ENCODE measurements at regions not wholly inside any gene's neighbourhood (a gene's known extent, or its start where the extent isn't known, plus 50 kb on each side); places are given as distances from the start of the nearest gene placed in this dataset.
"Not testable (repeated sequence)": the region's sequence is repeated elsewhere in the genome, so short reads cannot be mapped to it uniquely, and the experiment has no call there.

DNA sequence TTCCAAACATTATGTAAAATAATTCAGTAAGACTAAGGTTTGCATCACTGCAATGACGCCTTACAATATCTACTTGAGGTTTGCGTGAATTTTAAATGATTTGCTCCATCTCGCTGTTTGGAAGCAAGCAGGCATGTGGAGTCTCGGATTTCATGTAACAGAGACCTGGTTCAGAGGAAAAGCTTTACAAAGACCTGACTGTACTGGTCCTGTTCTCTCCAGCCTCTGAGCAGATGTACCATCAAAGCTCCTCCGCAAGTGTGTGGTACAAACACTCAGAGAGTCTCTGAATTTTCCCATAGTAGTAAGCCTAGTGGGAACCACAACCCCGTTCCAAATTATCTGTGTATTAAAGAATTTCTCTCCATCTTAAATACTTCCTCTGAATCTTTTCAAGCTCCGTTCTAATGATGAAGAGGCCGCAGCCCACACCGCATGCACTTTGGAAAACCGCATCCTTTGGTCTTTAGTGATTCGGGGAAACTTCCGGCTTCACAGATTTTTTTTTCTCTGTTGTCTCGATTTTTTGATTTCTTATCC lies 728.1 kb upstream of the SOX11 start:
- DNase-seq (ENCODE audit: extremely low read depth, low read depth, low spot score) = no peak

DNA sequence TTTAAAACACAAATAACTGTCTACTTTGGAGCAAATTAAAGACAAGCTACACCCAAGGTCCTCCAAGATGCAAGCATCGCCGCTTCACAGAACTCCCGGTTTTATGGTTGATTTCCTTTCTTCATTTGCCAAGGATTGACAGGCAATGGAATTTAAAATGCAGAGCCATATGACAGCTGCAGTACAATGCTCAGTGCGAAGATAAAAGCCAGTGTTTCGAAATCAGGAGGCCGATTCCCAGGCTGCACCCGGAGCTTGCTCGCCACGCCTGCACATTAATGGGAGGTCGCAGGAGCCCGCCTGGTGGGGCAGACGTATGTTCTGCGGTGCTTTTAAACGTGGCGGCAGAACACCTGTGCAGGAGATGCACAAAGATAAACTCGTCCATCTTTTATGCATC lies 727.6 kb upstream of the SOX11 start:
- no peak for DNase-seq (ENCODE audit: extremely low read depth, low read depth, low spot score)

- DNase-seq (ENCODE audit: extremely low read depth, low read depth, low spot score) = no peak
Measured at GRCh38 chr2:4965556-4966320, 726.4 kb upstream of the SOX11 start.

GRCh38 chr2:4967206-4967605 lies 725.0 kb upstream of the SOX11 start:
- no peak for DNase-seq (ENCODE audit: extremely low read depth, low read depth, low spot score)

GRCh38 chr2:4972472-4972871 lies 719.7 kb upstream of the SOX11 start:
- DNase-seq (ENCODE audit: extremely low read depth, low read depth, low spot score) = no peak

DNA sequence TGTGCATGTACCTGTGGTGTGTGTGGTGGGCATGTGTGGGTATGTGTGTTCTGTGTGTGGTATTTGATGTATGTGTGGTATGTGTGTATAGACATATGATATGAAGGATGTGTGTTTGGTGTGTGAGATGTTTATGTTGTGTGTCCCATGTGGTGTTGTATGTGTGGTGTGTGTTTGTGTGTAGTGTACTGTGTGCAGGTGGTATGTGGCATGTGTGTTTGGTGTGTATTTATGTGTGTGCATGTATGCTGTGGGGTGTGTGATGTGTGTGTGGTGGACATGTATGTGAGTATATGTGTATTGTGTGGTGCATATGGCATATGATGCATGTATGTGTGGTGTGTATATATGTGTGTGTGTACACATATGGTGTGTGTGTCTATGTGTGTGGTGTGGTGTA lies 718.8 kb upstream of the SOX11 start:
- DNase-seq (ENCODE audit: extremely low read depth, low read depth, low spot score) = no peak

GRCh38 chr2:4973973-4974372 lies 718.2 kb upstream of the SOX11 start:
- DNase-seq (ENCODE audit: extremely low read depth, low read depth, low spot score) = no peak

DNA sequence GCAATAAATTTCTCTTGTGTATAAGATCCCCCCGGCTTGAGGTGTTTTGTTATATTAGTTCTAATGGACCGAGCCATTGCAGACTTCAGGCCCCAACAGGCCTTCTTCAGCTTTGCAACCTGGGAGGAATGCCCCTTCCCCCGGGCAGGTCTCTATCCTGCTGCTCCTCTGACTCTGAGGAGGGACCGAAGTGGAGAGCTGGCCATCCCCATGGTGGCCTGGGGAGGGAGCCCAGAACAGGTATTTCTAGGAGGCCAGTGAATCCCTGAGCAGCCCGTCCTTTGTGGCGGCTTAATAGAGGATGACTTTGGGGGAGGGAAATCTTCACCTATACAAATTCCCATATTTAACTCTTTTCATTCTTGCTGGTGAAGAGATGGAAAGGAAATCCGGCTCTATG lies 715.8 kb upstream of the SOX11 start:
- DNase-seq (ENCODE audit: extremely low read depth, low read depth, low spot score) = no peak

- no peak for DNase-seq (ENCODE audit: extremely low read depth, low read depth, low spot score)
Measured at GRCh38 chr2:4979111-4979510, 713.1 kb upstream of the SOX11 start.

GRCh38 chr2:4980995-4981394 lies 711.2 kb upstream of the SOX11 start:
- DNase-seq (ENCODE audit: extremely low read depth, low read depth, low spot score) = no peak

DNA sequence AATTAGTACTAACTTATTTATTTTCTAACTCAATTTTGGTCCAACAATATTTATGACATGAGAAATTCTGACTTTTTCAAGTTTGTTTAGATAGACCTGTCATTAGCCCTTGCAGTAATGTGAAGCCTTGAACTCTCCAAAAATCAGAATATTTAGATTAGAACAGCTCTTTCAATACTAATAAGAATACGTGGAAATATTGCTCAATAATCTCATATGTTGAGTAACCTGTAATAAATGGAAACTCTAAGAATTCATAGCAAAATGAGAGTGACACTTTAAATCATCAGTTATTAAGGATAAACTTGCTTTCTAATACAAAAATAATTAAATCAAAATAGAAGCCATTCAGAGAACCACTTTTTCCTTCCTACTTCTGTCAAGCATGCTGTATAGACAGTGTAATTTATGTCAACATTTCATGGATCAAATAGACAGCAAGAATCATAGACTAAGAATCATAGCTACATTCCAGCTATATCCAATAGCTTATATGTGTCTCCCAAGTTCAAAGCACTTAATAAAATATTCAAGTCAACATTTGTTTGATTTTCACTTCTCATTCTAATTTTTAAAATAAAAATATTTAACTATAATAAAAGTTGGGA lies 710.3 kb upstream of the SOX11 start:
- DNase-seq (ENCODE audit: extremely low read depth, low read depth, low spot score) = no peak

DNA sequence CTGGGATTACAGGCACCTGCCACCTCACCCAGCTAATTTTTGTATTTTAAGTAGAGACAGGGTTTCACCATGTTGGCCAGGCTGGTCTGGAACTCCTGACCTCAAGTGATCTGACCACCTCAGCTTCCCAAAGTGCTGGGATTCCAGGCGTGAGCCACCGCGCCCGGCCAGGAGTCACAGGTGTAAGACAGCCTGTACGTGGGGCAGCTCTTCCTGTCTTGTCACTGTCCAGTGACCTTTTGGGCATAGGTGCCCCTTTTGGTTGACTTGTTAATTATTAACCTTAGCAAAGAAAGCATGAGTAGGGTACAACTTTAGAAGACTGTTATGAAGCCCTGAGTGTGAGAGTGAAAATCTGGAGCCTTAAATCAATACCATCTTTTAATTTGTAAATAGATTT lies 703.7 kb upstream of the SOX11 start:
- DNase-seq (ENCODE audit: extremely low read depth, low read depth, low spot score) = not testable (repeated sequence)

- DNase-seq (ENCODE audit: extremely low read depth, low read depth, low spot score) = no peak
Measured at GRCh38 chr2:4992226-4992625, 700.0 kb upstream of the SOX11 start.

DNA sequence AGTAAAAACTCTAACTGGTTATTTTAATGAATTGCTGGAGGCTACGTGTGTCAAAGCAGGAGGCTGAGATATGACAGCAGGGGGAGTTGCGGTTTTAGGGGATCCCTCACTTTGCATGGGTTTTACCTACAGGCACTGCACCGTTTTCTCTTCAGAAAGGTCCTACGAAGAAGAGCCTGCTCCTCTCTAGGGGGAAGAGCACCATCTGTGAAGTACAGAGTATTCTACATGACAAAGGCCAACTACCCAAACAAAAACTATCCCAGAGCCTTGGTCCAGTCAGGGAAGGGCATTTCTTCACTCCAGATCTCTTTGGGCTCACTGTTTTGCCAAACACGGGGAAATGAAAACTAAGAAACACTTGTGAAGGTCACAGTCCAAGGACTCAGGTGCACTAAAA lies 696.7 kb upstream of the SOX11 start:
- DNase-seq (ENCODE audit: extremely low read depth, low read depth, low spot score) = no peak

DNA sequence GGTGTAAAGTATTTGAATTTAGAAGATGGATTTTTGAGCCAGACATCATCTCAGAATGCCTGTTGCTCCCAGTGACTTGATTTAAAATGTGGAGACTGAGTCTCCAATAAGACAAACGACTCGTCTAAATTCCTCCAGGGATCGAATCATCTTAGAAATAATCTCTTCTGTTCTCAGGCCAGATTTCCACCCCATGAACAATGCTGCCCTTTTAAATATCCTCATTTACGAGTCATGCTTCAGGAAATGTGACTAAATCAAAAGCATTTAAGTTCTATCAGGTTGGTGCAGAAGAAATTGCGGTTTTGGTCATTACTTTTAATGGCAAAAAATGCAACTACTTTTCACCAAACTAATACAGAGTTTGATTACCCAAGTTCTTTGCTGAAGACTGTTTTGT lies 684.6 kb upstream of the SOX11 start:
- DNase-seq (ENCODE audit: extremely low read depth, low read depth, low spot score) = no peak

GRCh38 chr2:5019324-5019723 lies 672.9 kb upstream of the SOX11 start:
- DNase-seq (ENCODE audit: extremely low read depth, low read depth, low spot score) = no peak

DNA sequence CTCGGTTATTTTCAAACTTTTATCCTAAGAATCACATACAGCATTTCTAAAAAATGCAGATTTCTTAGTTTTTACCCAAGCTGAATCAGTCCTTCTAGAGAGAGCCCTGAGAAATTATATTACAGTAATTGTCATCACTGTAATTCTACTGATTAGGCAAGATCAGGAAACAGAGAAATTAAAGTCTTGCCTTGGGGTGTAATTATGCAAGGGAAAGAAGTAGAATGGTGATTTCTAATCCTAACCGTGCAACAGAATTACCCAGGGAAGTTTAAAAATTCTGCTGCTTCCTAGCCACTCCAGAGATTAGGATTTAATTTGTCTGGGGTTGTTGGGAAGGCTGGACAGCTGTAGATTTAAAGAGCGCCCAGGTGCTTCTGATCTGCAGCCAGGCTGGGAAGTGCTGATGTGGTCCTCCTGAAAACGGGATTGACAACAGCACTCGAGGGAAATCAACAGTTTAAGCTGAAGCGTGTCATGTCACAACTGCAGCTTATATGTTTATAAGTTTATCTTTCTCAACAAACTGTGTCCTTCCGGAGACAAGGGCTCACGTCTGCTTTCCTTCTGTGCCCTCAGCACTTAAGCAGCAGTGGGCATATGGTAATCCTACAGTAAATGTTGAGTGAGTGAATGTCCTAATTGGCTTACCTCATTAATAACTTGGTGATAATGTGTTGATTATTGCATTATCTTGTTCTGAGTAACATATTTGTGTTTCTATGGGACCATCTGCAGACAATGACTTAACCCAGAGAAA lies 671.9 kb upstream of the SOX11 start:
- DNase-seq (ENCODE audit: extremely low read depth, low read depth, low spot score) = no peak

GRCh38 chr2:5021136-5021535 lies 671.0 kb upstream of the SOX11 start:
- DNase-seq (ENCODE audit: extremely low read depth, low read depth, low spot score) = no peak

DNA sequence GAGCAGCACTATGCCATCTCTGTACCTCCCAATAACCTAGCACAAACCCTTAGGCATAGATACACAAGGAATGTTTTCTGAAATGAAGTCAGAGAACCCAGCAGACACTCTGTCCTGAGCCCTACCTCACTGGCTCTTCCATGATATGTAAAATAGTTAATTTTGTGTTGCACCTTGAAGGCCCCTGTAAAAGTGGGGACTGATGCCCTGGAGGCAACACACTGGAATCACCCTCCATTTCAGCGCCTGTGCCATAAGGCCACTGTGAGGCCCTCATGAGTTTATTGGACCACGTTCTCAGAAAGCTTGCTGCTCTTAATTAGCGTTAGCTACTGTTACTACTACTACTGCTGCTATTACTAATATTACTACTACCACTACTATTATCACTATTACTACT lies 670.1 kb upstream of the SOX11 start:
- no peak for DNase-seq (ENCODE audit: extremely low read depth, low read depth, low spot score)

DNA sequence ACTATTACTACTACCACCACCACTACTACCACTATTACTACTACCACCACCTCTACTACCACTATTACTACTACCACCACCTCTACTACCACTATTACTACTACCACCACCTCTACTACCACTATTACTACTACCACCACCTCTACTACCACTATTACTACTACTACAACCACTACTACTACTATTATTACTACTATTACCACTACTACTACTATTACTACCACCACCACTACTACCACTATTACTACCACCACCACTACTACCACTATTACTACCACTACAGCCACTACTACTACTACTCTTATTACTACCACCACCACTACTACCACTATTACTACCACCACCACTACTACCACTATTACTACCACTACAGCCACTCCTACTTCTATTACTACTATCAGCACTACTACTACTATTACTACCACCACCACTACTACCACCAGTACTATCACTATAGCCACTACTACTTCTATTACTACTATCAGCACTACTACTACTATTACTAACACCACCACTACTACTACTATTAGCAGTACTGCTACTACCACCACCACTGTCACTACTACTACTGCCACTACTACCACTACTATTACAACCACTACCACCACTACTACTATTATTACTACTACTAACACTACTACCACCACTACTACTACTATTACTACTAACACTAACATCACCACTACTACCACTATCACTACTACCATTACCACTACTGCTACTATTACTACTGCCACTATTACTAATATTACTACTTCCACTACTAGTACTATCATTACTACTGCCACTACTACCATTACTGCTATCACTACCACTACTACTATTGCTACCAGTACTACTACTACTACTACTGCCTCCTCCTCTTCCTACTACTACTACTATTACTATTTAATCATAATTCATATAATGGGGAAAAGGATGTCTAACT lies 669.2 kb upstream of the SOX11 start:
- DNase-seq (ENCODE audit: extremely low read depth, low read depth, low spot score) = not testable (repeated sequence)

Measured in glomerular endothelial cell (primary cell).